Limb (tissue), 2 donors: ENCODE measurements at regions not wholly inside any gene's neighbourhood (a gene's known extent, or its start where the extent isn't known, plus 50 kb on each side); places are given as distances from the start of the nearest gene placed in this dataset.

Source experiments
- DNase-seq, 2 donors: peaks; one replicate each; pipeline ENCODE4 v3.0.0-alpha.2; 2016; ENCODE audit errors: extremely low spot score in 2 of 2

DNA sequence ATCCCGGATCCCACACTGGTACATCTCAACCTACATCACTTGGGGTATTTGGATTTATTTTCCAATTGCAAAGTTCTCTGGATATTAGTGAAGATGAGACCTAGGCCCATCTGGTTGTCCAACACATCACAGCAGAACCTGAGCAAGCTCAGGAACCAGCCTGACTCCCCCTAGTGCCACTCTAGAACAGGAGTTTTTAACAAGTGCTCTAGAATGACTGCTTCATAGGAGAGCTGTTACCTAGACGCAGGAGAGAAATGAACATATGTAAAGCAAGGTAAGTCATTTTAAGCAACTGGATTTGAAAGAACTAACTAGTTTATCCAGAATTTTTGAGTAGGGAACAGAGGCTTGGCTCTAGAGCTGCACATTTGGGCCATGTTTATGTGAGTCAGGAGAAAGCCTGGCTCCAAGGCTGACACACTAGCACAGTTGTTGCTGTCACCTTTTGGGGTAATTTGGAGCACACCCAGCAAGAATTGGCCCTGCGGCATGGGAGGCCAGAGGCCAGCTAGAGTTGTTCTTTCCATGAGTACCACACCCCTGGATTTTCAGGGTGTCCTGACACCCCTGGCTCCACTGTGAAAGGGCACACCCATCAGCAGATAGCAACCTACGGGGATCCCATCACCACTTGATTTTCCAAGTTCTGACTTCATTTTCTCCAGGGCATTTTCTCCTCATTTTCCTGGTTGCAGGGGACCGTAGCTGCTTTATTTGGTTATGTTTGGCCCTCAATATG lies 110.9 kb upstream of the LPAR1 start:
- DNase-seq, result no peak

DNA sequence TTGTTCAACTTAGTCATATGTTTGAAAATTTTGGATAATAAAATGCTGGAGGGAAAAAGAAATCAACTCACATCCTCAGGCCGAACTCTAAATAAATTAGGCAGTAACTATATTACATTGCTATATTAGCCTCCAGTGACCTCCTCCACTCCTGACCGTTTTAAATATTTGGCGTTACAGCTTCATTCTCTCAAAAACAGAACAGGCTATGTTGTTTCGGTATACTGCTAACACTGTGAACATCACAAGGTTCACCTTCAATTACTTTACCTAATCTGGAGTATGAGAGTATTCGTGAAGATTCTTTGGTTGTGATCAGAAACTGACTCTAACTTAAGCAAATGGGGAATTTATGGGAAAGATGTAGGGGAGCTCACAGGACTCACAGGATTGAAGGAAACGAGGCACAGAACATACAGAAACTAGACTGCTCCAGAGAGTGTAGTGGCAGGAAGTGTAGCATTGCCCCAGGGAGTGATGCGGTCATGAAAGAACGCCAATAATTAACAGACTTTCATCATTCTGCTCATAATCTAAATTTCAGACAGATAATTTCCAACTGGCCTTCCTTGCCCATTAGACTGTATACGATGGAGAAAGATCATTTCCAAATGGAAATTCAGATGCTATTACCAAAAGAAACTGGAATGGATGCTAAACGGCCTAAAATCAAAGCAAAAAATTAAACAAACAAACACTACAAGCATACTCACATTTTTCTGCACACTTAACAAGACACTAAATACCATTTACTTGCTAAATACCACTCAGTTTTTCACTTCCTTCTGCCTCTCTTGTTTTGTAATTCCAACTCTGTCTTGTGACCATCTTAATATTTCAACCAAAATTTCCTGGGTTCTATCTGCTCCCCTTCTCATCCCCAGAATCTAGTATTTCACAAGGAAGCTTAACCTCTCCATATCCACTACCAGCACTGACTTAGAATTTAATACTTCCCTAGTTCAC lies 110.1 kb upstream of the LPAR1 start:
- no peak for DNase-seq

DNA sequence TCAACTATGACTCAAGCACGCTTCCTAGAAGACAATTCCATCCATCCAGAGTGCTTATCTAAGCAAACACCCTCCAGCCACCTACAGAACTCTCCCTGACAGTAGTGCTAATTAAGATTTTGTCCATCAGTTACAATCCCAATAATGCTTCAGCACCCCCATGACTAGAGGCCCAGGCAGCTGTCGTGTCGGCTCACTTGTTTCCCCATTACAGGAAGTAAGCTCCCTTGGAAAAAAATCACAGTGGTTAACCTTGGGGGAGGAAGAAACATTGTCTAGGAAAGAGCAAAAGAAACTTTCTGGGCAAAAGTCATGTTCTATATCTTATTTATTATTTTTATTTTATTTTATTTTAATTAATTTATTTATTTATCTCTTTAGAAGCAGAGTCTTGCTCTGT lies 108.8 kb upstream of the LPAR1 start:
- DNase-seq, result no peak

DNA sequence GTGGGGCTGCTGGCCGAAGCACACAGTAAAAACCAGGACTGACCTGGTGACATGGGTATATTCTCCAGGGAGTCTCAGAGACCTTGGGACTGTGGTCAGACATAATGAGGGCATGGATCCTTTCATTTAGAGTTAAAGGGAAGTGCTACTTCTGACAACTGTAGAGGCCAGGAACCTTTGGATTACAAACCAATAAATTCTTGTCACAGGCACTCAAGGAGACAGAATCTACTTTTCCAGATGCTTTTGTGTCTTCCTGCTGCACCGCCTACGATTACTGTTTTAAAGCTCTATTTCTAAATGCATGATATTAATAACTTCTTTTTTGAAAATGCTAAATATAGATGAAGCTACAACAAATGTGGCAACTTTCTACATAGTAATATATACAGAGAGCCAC lies 106.5 kb upstream of the LPAR1 start:
- no peak for DNase-seq

DNA sequence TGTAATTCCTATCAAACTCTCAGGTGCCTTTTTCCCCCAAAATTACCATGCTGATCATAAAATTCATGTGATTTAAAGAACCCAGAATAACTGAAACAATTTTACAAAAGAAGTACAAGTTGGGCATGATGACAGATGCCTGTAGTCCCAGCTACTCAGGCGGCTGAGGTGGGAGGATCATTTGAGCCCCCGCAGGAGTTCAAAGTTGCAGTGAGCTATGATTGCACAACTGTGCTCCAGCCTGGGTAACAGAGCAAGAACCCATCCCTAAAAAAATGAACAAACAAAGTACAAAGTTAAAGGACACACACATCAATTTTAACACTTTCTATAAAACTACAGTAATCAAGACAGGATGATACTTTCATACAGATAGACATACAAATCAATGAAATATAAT lies 97.9 kb upstream of the LPAR1 start:
- no peak for DNase-seq

DNA sequence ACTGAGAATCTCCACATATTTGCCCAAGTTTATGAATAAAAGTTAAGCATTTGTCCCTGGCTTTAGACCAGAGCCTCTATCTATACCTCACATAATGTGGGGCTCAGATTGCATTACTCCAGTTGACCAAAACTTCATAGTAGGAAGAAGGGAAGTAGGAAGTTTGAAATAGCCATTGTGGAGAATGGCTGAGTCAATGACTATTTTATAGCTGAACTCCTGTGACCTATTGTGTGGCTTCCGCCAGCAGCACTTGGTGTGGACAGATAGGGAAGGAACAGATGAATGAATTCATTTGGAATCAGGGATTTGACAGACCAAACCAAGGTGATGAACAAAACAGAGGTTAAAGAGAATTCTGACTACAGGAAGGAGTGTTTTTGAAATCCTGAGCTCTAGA lies 92.9 kb upstream of the LPAR1 start:
- no peak for DNase-seq

DNA sequence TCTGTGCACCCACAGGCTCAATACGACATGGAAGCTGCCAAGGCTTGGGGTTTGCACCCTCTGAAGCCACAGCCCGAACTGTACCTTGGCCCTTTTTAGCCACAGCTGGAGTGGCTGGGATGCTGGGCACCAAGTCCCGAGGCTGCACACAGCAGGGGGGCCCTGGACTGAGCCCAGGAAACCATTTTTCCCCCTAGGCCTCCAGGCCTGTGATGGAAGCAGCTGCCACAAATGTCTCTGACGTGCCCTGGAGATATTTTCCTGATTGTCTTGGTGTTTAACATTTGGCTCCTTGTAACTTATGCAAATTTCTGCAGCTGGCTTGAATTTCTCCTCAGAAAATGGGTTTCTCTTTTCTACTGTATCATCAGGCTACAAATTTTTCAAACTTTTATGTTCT lies 82.3 kb upstream of the LPAR1 start:
- no peak for DNase-seq

DNA sequence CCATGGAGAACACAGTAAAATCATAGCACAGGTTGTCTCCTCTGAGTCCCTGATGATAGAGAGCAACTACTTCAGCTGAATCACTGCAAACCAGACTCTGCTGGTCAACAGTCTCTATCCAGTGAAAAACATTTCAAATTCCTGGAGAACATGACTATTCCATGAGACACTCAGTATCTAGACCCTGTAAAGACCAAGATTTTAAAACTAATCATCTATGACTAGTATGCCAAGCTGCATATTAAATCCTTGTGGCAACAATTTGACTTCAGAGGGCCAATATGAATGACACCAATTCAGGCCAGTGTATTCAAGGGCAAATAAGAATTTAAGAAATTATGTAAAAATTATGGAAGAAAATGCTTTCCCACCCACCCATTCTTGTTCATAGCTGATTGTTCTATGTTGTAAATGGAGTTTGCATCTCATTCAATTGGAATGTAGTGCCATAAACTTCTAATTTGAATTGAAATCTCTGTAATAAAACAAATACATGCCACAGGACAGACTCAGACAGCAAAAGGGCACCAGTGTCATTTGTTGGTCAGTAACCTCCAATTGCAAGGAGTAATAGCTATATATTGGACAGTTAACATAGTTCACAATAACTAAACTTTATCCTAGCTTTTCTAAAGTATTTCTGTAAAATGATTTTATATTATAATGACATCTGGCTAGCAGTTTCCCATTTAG lies 80.1 kb upstream of the LPAR1 start:
- DNase-seq, result no peak

DNA sequence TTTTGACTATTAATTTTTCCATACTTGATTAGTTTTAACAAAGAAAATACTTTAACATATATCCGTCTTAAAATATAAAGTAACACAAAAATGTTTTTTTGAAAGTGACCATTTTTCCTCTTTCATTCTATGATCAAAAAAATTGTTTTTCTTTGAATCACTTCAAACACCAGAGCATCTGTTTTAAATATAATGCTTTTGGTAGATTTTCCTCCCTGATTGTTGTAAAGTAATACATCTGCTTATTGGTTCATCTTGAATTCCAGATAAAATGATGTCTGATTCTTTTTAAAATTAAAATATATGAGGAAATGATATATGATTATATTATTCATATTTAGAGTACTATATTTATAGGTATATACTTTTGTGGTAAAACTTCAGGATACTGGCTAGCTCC lies 76.2 kb upstream of the LPAR1 start:
- DNase-seq, result no peak

DNA sequence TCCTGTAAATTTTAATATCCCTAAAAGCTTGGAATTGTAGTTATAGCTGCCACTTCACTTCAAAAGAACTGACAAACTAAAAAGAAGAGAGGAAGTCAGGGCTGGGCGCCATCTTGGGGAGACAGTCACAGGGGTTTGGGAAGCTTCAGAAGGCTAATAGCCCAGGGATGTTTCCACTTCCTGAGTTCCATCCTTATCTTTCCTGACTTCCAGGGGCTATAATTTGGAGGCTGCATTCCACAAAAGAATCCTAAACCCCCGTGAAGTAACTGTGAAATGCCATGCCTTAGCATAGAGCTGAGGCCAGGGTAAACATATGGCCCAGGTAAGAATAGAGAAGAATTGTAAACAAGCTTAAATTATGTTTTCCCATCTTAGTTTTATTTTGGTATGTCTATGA lies 75.4 kb upstream of the LPAR1 start:
- DNase-seq, result no peak

DNA sequence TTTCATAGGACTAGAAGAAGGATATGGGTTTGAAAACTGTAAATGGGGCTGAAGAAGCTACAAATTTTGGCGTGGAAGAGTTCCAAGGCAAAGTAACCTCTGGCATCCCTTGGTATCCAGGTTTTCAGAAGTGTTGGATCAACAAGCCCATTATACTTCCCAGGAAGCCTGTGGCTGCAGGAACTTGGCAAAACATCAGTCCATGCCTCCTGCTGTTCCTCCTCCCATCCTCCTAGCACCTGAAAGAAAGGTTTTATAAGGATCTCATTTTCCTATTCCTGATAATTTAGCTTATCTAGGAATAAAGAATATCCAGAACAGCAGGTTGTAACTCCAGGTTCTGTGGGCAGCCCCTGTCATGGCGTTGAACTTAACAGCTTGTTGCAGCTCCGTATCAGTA lies 72.5 kb upstream of the LPAR1 start:
- DNase-seq, result no peak

DNA sequence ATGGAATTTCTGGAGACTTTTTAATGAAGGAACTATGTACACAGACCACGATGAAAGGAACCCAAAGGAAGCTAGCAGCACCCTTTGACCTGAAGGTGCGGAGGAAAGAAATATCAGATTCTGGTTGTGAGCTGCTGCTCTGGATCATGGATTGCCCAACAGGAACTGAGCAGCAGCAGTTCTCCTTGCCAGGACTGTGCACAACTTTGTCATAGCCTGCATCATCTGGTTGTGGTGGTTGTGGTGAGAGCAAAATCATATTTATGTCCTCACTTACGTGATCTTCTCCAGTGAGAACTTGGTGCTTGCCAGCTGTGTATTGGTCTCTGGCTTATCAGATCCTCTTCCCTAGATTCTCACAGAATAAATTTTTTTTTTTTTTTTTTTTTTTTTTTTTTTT lies 70.7 kb upstream of the LPAR1 start:
- no peak for DNase-seq

DNA sequence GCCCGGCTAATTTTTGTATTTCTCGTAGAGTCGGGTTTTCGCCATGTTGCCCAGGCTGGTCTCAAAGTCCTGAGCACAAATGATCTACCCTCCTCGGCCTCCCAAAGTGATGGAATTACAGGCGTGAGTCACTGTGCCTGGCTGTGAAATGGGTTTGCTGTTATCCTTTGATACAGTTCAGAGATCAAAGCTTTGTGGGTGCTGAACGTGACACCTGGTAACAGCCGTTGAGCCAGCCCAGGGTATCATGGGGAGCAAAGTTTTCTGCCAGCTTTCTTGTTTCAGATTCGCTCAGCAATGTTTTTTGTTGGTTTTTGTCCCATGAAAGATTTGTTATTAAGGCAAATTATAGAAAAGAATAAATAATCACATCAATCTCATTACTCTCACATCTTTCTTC lies 68.9 kb upstream of the LPAR1 start:
- no peak for DNase-seq

DNA sequence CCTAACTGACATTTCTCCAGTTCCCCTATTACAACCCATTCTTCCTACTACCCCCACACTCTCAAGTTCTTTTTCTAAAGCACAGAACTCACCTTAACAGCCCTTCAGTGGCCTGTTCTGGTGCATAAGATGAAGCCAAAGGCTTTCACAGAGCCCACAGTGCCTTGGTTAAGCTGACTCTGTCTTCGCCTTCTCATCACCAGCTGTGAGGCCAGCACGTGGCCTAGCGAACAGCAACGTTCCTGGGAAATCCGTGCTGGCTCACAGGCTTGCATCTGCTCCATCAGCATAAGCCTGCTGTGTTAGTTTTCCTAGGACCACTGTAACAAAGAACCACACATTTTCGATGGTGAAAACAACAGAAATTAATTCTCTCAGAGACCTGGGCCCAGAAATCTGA lies 67.9 kb upstream of the LPAR1 start:
- no peak for DNase-seq

DNA sequence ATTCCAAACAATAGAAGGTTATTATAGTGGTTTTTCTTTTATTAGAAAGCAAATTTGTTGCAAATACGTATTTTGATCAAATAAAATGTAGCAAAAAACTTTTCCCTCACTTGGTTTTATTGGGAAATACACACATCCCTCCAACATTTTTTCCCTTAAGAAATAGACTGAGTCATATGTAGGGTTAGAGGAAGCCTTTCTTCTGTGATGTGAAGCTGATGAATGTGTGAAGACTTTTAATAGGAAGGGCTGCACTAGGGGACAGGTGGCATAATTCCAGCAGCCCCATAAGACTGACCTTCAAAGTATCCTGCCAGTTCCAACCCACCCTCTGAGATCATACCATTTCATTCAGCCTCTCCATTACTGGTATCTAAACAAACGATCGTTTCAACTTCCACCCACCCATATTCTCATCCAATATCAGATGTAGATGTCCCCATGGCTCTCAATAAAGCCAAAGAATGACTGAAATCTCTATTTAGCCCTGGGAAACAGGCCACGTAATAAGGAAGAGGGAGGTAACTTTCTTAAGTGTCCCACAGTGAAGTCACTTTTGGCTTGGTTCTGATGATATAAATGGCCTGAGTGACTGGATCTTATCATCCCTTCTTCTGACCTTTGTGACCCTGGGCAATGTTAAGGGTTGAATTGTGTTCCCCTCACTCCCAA lies 64.7 kb upstream of the LPAR1 start:
- DNase-seq, result no peak

DNA sequence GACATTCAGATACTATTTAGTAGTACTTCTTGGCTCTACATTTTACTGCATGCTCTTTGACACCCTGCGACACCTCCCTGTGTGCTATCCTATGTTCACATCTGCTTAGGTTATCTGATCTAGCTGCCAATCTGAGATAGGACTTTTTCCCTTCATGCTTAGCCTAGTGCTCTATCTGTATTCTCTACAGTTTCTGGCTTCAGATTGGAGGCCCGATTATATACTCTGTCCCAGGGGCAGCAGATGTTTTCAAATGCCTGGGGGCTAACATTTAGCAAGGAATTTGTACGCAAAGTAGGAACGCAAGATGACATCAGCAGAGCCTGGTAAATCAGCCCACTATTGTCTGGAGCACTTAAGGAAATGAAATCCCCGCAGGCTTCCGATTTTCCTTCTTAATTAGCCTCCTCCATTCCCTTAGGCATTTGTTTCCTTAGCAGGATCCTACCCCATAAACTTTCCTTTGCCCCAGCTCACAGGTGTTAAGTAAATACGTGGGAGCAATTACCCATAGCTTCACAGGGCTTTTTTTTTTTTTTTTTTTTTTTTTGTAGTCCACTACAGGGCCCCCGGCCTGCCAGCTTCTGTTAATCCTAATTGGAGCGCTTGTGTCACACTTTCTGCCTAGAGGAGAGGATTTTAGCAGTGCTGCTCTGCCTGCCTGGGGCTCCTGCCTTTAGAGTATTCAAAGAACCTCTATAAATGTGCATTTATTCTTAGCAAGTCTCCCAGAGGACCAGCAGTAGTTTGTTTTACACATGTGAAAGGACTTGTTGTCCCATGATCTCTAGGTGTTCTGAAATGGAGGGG lies 61.1 kb upstream of the LPAR1 start:
- no peak for DNase-seq

DNA sequence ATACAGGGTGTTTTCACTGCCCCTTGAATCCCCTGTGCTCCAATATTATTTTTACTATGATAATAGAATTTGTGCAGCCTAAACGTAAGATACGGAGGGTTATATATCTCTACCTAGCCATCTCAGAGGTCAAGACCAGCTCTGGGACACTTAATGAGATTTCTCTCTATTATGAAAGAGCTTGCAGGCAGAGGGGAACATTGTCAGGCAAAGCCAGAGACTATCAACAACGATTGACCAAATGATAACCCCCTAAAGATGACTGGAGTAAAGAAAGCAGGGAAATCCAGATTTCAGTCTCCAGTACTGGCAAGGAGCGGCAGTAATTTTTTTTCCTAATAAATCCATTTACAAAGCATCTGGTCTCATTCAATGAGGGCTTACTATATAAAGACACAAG lies 59.8 kb upstream of the LPAR1 start:
- no peak for DNase-seq

DNA sequence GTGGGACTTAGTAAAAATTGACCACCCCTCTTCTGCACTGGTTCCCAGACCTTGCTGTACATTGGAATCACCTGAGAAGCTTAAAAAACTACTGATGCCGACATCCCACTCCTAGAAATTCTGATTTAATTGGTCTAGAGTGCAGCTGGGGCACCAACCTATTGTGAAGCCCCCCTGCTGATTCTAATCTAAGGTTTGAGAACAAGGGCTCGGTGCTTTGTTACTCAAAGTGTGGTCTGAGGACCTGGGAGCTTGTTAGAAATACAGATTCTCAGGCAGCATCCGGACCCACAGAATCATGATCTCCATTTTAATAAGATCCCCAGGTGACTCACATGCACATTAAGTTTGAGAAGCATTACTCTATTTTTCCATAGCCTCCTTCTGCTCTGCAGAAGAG lies 57.8 kb upstream of the LPAR1 start:
- DNase-seq, result no peak

DNA sequence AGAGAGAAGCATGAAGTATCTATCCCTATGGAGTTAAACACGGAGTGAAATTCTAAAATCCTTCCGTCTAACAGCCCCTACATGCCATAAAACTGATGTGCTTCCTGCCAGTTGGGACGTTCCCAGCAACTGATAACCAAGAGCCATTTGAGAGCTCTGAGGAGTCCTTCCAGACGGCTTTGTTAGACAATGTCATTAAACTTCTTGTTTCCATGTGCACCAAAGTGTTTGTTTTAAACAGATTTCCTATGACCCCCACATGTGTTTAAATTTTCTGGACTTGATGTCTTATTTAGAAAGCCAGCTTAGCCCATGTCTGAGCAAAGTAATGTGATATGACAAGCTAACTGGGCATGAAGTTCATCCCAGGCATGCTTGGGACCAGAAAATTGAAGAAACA lies 57.2 kb upstream of the LPAR1 start:
- DNase-seq, result peak in 1 of 2 donors; percentile 57

DNA sequence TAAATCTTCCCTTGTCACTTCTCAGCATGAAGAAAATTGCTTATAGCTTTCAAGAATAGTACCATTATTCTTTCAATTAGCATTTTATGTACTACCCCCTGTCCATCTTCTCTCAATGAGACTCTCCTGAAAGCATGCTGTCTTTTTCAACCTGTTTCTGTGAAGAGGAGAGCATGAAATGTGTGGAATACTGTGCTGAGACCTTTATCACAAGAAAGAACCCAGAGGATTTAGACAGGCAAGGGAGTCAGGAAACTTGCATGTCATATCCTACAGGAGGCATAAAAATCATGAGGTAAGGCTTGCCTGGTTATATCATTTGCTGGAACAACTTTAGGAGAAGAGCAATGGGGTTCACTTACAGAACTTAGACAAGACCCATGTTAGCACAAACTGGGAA lies 56.7 kb upstream of the LPAR1 start:
- DNase-seq, result no peak

DNA sequence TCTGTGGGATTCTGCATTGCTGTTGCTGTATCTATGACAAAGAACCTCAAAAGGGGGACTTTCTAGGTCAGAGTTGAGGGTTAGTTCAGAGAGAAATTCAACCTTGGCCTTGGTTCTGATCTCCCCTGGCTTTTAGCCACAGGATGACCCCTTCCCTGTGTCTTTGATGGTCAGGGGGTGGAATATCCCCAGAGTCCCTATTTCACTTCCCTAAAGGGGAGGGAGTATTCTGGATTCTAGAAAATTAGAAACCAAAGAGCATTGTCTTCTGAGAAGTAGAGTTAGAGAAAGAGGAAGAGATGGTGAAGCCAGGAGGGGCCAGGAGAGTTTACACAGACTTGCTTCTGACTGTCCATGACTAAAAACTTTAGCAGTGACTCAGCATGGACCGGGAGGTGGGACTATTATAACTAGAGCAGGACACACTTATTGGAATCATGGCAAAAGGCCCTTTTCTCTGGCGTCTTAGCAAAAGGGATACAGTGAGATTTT lies 56.2 kb upstream of the LPAR1 start:
- no peak for DNase-seq
